Caki2 (cell line): ENCODE measurements at regions not wholly inside any gene's neighbourhood (a gene's known extent, or its start where the extent isn't known, plus 50 kb on each side); places are given as distances from the start of the nearest gene placed in this dataset.

ENCODE experiments used
- DNase-seq: peaks from one replicate; pipeline ENCODE4 v3.0.0-alpha.2; 2015; ENCODE audit warnings: low read depth
- in situ Hi-C: cut with HindIII; loops from 2 replicates; pipeline ENCODE4 v1.10.0; 2016; ENCODE audit warnings: low sequenced_read_pairs, low pct_unique_long_range_greater_than_20kb, mixed read lengths

GRCh38 chr11:134754521-134755198 is 342.6 kb upstream of the B3GAT1 start:
- in situ Hi-C loops: no loop called here
- DNase-seq: no peak

- in situ Hi-C loops: no loop called here
- DNase-seq: no peak
Observed at GRCh38 chr11:134753771-134754520, 341.9 kb upstream of the B3GAT1 start.

- no peak for DNase-seq
- in situ Hi-C loops: no loop called here
Observed at GRCh38 chr11:134752964-134753770, 341.1 kb upstream of the B3GAT1 start.

GRCh38 chr11:134752526-134752925 is 340.5 kb upstream of the B3GAT1 start:
- no peak for DNase-seq
- in situ Hi-C loops: no loop called here

GRCh38 chr11:134751766-134752165 is 339.7 kb upstream of the B3GAT1 start:
- in situ Hi-C loops: no loop called here
- DNase-seq: no peak

GRCh38 chr11:134751031-134751585 is 339.1 kb upstream of the B3GAT1 start:
- in situ Hi-C loops: no loop called here

GRCh38 chr11:134750619-134751018 is 338.6 kb upstream of the B3GAT1 start:
- DNase-seq: no peak
- in situ Hi-C loops: no loop called here

More at GRCh38 chr11:134751031-134751585, 339.1 kb upstream of the B3GAT1 start:
- no peak for DNase-seq

- in situ Hi-C loops: no loop called here
Observed at GRCh38 chr11:134749040-134749839, 337.2 kb upstream of the B3GAT1 start.

GRCh38 chr11:134746609-134747008 is 334.6 kb upstream of the B3GAT1 start:
- no peak for DNase-seq
- in situ Hi-C loops: no loop called here

More at GRCh38 chr11:134749040-134749839, 337.2 kb upstream of the B3GAT1 start:
- no peak for DNase-seq

- DNase-seq: no peak
Observed at GRCh38 chr11:134745456-134745855, 333.4 kb upstream of the B3GAT1 start.

GRCh38 chr11:134743820-134744195 is 331.8 kb upstream of the B3GAT1 start:
- DNase-seq: no peak
- in situ Hi-C loops: no loop called here

More at GRCh38 chr11:134745456-134745855, 333.4 kb upstream of the B3GAT1 start:
- in situ Hi-C loops: no loop called here

- in situ Hi-C loops: no loop called here
- DNase-seq: no peak
Observed at GRCh38 chr11:134742956-134743819, 331.1 kb upstream of the B3GAT1 start.

- no peak for DNase-seq
- in situ Hi-C loops: no loop called here
Observed at GRCh38 chr11:134742224-134742612, 330.2 kb upstream of the B3GAT1 start.

- in situ Hi-C loops: no loop called here
- no peak for DNase-seq
Observed at GRCh38 chr11:134741453-134742223, 329.6 kb upstream of the B3GAT1 start.

GRCh38 chr11:134740590-134741261 is 328.7 kb upstream of the B3GAT1 start:
- DNase-seq: no peak
- in situ Hi-C loops: no loop called here

GRCh38 chr11:134739136-134739535 is 327.1 kb upstream of the B3GAT1 start:
- in situ Hi-C loops: no loop called here
- DNase-seq: no peak
